Left lobe of liver (tissue), 2 donors: ENCODE measurements at regions not wholly inside any gene's neighbourhood (a gene's known extent, or its start where the extent isn't known, plus 50 kb on each side); places are given as distances from the start of the nearest gene placed in this dataset.

Source experiments
- ATAC-seq: fragments of 200-7000 bp; cut with Tn5 transposase; one replicate; pipeline ENCODE4 v1.9.1; 2020; ENCODE audit warnings: mild to moderate bottlenecking, moderate library complexity
- DNase-seq: peaks from one replicate; pipeline ENCODE4 v3.0.0-alpha.2; 2020; ENCODE audit warnings: low spot score
- donor health status: DM: no; HTN: no; CAD: no; lungs with moderate emphysema.
- donor health status: DM: no; HTN: yes; CAD: no.

DNA sequence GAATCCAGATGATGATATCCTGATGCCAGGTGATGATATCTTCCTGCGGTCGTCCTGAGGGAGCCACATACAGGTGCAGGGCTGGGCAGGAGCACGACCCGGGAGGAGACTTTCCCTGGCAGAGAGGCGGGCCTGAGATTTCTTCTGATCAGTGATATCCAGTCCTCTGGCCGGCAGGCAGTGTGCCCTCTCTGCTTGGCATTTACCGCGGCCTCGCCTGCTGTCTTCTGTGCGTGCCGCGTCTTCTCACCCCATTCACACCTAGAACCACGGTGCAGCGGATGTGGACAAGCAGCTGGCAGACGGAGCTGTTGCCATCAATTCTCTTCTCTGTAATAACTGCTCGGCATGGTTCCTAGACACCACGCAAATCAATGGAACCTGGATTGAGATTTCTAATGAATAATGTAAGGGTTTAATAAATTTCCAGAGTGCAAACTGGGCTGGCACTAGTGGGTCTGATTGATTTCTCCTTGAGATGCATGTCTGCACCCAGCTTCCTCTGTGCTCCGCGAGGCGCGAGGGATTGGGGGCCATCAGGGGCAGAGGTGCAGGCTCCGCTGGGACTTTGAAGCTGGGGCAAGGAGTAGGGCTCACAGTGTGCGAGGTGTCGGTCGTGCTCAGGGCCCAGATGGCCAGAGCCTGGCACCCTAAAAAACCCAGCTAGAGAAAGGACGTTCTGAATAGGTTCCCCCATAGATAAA is 208.9 kb upstream of the HDAC4 start:
- ATAC-seq, result no peak
- peak; percentile 24 for DNase-seq

DNA sequence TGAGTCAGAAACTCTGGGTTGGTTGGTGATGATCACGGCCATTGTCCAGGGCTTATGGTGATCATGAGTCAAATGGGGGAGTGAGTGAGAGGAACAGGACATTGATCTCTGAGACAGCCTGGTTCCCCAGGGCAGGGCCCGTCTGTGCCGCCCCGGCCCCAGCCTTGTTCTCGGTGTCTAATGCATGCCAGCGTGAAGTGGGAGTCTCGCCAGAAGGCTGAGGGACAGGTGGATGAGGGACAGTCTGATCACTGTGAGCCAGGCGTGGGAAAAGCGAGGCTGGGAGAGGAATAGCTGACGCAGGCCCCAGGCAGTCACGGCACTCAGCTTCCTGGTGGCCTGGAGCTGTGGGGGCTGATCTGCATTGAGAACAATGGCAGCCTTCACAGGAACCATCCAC is 208.3 kb upstream of the HDAC4 start:
- ATAC-seq (no peak), DNase-seq (peak; percentile 33)

DNA sequence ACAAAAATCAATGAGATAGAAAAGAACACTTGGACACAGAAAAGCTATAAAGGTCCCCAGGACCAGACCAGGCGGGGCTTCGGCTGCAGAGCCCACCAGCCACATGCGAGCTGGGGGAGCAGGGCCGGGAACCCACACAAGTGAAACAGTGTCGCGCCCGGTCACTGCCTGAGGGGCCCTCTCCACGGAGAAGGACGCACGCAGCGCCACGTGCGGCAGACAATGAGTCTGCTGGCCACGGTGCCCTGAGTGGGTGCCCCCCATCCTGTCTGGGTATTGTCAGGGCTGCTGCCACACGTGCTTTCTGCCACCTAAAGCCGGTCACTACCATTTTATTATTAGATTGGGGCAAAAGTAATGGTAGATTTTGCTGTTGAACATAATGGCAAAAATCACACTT is 207.9 kb upstream of the HDAC4 start:
- DNase-seq (peak; percentile 29), ATAC-seq (no peak)

DNA sequence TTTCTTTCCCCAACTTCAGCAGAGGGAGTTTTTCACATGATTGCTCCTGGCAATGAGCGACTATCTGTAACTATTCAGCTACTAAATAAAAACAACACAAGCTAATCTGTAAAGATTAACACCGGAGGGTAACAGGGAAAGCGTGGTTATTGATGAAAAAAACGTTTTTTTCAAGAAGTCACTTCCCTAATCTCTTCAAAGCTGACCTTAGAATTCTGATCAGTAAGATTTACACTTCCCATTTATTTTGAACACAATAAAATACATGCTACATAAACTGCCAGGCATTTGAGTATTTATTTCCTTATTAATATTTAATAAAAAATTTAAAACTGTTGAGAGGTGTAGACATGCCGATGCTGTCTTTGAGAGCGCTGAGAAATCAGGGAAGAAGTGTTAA is 207.4 kb upstream of the HDAC4 start:
- DNase-seq (no peak), ATAC-seq (no peak)

DNA sequence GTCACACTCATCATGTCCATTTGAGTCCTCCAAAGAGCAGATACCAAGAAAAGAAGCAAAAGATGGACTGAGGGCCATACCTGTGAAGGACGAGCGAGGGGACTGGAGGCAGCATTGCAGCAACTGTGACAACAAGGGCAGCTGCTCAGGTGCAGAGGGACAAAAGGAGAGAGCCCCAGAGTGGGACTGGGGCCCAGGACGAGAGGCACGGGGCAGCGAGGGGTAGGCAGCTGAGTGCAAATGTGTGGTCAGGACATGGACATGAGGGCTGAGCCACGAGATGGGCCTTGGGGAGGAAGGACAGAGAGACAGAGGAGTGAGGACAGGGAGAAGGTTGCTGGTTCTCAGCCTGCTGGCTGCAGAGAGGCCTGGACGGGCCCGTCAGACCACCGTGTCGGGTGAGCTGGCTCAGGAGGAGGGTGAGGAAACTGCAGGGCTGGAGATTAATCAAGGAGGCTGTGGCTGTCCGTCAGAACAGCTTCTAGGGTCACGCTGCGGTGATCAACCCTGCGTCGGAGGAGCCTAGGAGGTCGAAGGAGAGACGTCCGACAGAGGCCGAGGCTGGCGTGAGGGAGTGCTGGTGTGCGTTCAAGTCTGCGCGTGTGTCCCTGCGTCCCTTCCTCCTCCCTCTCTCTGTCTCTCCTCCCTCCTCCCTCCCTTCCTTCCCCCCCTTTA is 206.8 kb upstream of the HDAC4 start:
- peak; percentile 42 for DNase-seq
- no peak for ATAC-seq

DNA sequence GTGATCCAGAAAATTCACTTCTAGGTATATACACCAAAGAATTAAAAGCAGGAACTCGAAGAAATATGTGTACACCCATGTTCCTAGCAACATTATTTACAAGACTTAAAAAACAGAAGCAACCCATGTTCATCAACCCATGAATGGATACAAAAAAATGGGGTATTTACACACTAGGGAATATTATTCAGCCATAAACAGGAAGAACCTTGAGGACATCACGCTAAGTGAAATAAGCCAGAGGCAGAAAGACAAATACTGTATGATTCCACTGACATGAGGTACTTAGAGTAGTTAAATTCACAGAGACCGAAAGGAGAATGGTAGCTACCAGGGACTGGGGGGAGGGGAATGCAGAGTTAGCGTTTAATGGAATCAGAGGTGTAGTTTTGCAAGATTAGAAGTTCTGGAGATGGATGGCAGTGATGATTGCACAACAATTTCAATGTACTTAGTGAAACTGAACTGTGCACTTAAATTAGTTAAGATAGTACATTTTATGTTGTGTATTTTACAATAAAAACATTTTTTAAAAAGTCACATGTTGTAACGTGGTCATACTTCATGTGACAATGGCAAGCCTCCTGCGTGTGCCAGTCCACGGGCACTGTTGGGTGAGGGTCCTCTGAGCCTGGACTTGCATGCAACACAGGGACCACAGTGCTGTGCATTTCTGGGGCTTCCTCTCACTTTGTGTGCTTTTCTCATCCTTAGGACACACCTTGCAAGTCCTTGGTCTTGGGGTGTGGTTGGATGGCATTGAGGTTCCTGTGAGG is 206.1 kb upstream of the HDAC4 start:
- ATAC-seq (no peak), DNase-seq (peak; percentile 29)

DNA sequence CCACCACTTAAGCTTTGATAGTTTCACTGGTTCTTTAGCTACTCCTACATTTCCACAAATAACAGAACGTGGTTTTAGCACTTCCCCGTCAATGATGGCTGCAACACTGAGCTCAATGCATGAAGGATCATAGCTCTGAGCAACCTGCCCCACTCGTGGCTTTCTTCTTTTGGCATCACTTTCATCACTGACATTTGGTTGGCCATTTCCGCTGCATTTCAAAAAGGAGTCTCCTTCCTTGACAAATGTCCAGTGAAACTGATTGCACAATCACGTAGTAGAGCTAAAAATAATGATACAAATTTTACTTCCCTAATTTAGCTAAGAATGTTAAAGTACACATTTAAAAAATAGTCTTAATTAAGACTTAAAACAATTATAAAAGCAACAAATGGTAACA is 205.2 kb upstream of the HDAC4 start:
- ATAC-seq (no peak), DNase-seq (peak; percentile 33)

DNA sequence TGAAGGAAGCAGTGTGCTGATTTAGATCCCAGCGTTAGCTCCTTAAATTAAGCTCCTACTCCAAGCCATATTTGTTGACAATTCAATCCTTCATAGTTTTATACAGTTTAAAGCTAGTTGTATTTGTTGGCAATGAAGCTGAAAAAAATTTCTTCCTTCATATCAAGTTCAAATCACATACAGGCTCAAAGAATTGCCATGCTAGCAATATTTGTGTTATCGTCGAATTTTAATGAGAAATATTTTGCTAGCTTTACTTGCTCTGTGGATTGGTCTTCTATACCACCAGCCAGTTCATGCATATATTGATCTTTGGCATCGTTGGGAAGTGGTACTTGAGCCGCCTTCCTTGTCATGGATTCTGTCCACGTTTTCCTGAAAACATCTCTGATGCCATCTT is 204.6 kb upstream of the HDAC4 start:
- DNase-seq, result no peak

DNA sequence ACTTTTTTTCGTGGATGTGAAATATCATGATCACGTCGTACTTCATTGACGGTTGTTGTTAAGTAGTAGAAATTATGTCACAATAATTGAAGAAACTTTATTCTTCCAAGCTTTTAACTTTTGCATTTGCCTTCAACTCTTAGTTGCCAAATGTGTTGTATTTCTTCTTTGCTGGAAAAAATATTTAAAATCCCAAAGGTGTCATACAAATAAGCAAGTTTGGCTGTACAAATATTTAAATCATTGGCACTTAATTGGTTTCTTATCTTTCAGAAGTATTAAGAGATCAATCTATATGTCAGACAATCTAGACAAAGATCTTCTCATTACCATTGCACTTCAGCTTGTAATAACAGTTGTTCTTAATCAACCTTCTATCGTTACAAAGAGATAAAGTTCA is 204.0 kb upstream of the HDAC4 start:
- ATAC-seq (no peak), DNase-seq (no peak)

More for the DNA sequence above, 204.6 kb upstream of the HDAC4 start:
- ATAC-seq, result no peak

DNA sequence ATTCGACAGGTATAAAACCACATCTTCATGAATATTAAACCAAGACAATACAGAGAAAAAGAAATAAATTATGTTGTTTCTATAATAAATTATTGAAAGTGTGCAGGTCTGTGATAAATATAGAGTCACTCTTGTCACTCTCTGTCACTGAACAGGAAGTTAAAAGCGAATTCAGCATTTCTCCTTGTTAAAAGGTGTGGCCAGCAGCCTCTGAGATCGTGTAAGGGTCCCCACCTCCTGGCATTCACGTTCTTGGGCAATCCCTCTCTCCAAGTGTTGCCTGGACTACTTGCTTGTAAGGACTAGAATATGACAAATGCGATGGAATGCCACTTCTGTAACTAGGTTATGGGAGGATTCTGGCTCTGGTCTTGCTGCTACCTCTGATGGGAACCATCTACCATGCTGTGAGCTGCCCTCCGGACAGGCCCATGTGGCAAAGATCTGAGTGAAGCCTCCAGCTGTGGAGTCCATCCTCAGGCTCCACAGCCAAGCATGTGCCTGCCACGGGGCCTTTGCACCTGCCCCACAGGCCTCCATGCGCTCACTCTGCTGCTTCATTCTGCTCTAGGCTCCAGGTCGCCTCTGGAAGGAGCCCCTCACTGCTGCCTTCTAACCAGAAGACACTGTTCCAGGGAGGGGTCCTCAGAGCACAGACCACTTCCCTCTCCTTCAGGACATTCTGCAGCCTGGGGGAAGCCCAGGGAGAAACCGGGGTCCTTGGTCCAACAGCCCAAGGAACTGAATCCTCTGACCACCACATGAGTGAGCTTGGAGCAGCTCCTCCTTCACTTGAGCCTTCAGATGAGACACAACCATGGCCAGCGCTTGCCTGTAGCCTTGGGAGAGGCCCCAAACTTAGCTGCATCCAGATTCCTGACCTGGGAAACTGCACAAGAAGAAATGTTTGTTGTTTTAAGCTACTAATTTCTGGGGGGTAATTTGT is 202.9 kb upstream of the HDAC4 start:
- ATAC-seq, result no peak
- peak; percentile 38 for DNase-seq

DNA sequence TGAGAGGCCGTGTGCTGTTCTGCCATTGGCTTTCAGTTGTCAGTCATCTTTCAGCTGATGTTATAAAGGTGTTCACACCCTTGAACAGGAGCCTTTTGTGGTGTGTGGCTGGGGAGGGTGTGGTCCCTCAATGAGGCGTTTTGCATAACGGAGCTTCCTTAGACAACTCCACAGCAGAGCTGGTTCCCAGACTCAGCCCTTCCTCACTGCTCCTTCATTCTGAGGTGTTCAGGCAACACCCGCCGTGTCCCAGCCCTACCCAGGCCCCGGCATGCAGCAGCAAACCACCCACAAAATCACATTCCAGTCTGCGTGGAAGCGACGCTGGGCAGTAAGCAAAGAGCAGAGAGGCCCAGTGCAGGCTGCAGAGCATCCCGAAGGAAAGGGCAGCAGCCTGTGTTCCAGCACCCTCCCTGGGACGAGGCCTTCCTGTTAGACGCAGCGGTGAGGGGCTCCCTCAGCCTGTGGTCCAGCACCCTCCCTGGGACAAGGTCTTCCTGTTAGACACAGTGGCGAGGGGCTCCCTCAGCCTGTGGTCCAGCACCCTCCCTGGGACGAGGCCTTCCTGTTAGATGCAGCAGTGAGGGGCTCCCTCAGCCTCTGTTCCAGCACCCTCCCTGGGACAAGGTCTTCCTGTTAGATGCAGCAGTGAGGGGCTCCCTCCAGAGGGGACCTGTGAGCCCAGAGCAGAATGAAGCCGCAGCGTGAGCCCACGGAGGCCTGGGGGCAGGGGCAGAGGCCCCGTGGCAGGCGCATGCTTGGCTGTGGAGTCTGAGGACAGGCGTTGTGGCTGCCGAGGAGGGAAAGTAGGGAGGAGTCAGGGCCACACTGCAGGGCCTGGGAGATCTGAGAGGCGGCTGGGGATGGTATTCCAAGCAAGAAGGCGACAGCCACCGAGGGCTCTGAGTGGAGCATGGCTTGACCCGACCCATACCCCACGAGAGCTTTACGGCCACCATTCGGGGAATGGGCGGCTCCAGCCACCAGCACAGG is 201.8 kb upstream of the HDAC4 start:
- ATAC-seq (no peak), DNase-seq (peak; percentile 28)

DNA sequence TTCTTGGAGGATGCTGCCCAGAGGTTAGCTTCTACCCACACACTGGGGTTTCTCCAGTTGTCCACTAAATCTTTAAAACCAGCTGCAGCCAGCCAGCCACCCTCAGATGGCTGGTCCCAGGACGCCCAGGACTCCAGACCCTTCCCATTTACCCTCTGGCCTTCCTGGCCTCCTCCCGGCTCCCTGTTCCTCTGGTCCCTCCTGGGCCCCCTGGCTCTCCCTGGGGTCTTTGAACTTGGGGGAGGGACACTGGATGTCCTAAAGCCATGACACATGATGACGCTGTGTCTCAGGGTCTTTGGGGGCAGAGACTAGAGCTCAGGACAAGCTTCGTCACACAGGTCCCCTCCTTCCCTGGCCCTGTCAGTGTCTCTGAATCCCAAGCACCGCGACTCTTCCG is 201.1 kb upstream of the HDAC4 start:
- ATAC-seq (no peak), DNase-seq (no peak)

DNA sequence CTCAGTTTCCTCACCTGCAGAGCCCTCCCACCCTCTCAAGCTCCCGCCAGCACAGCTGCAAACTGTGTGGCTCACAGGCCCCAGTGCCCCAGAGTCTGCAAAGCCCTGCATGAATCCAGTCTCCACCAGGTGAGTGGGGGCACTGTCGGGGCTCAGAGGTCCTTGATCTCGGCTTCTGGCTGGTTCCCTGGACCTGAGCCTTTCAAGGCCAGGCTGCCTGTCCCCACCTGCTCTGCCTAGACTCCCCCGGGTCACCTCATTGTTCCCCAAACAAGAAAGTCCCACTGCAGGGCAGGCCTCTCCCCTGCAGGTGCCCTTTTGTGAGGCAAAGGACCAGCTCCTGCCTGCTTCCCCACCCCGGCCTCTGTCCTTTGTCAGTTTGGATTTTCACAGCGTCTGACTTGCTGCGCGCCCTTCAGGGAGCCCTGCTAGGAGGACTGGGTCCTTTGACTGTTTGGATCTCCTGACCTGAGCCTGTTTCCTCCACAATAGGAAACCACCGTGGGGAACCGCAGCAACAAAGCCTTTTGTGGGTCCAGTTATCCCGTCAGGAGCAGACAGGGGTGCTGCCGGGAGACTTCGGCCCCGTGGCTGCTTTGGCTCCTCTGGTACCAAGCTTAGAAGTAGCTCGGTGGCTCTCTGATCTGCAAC is 200.5 kb upstream of the HDAC4 start:
- DNase-seq, result peak; percentile 28
- ATAC-seq, result no peak

DNA sequence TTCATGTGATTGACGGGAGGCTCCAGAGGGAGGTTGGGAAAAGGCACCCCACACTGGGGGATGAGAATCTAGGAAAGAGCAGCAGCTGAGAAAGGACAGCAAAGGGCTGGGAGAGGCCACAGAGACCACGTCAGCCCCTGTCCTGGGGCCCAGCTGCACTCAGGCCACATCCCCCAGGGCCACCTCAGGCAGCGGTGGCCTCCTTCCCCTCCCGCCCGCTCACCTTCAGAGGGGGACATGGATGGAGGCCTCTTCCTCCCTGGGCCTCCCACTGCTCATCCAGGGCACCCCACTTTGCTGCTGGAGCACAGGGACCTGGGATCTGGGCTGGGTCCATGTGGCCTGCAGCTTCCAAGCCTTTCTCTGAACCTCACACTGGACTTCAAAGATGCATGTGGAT is 199.8 kb upstream of the HDAC4 start:
- DNase-seq, result peak; percentile 28

DNA sequence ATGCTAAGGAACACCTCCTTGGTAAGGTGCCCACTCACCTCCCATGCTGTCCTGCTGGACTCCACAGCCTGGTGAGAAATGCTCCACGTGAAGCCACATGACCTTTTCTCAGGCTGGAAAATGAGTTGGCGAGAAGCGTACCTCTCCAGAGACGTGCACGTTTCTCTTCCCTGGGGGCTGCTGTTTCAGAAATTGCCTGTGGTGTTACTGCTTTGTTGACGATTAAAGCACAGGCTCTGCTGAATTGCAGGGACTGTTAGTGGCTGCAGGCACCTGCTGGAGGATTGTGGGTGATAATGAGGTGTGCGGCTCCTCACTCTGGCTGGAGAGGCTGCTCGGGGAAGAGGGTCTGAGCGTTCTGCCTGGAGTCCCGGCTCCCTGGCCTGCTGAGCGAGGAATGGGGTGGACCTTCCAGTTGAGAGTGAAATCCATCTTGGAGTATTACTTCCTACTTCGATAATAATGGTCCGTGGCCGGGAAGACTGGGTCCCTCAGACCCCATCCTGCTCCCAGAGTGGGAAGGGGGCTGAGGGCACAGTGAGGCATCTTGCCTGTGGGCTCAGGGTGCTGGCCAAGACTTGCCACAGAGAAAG is 199.3 kb upstream of the HDAC4 start:
- DNase-seq (peak; percentile 35), ATAC-seq (no peak)

More for the DNA sequence above, 199.8 kb upstream of the HDAC4 start:
- no peak for ATAC-seq

DNA sequence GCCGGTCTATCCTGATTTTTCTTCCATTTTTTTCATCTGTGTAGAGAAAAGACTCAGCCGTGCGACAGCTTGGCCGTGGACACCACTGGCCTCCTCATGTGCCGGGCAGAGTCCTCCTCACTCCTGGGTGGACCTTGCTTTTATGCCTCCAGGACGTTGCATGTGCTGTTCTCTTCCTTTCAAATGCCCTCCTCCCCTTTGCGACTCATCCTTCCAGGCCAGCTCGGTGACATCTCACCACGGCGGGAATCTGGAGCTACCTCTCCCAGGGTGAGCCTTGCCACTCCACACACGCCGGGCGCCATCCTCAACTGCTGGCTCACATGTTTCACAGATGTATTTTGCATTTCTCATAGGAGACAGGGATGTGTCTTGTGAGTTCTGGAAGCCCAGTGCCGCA is 198.5 kb upstream of the HDAC4 start:
- ATAC-seq, result no peak

DNA sequence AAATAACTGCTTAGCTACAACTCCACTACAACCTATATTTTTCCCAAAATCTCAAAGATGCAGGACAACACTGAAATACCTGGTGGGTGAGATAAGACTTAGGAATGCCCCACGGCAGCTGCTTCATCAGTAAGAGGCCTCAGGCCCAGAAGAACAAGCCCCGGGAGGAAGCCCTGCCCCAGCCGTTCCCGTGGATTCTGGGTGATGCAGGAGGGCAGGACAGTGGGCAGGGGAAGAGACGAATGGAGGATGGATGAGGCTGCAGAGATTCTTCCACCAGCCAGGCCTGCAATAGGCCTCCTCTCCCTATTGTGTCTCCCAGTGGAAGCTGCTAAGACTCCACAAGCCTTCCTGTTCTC is 197.9 kb upstream of the HDAC4 start:
- no peak for DNase-seq
- ATAC-seq, result no peak

More for the DNA sequence above, 198.5 kb upstream of the HDAC4 start:
- DNase-seq, result peak; percentile 33

DNA sequence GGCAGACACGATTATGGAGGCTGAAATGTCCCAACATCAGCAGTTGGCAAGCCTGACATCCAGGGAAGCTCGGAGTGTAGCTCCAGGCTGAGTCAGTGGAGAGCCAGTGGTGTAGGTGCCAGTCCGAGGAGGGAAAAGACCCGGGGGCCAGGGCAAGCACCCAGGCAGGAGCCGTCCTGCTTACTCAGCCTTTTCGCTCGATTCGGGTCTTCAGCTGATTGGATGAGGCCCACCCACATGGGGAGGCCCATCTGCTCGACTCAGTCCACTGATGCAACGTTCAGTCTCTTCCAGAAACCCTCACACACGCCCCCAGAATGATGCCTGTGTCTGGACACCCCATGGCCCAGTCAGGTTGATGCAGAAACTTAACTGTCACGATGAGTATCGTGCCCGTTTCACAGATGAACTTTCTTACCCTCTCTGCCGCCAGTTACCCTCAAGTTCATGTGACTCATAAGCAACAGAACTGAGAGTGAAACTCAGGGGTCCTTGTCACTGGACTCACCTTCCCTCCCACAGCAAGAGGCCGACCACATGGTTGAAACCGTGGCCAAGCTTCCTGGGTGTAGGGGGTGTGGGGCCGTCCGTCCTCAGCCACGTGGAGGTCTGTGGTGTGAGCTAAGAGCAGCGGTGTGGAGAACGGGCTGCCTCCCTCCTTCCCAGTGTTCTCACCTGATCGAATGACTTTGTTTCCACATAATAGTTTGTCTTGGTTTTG is 197.4 kb upstream of the HDAC4 start:
- no peak for ATAC-seq
- DNase-seq, result peak; percentile 24
